ENCODE measurements at regions not wholly inside any gene's neighbourhood (a gene's known extent, or its start where the extent isn't known, plus 50 kb on each side); places are given as distances from the start of the nearest gene placed in this dataset.

GRCh38 chr5:137808503-137809135 is 54.5 kb upstream of the HNRNPA0 start:
- Histone ChIP-seq H3K4me1 (ENCODE audit: control insufficient read depth in 1 of 2, insufficient read depth in 2 of 2, low read length in 2 of 2) (peaks cover 0 to under 1% of the 10 kb centered on the region in 2 donors), H3K9me3 (ENCODE audit: control insufficient read depth in 1 of 2, low read length in 2 of 2) (no peaks in the 10 kb centered on the region), H3K27ac (ENCODE audit: low read depth, low read length) (no peak overlapping the region), H3K4me3 (ENCODE audit: low read depth in 1 of 2, low read length in 2 of 2) (no peak overlapping the region), H3K9ac (ENCODE audit: low read depth in 1 of 2, low read length in 2 of 2) (no peak overlapping the region), H3K27me3 (ENCODE audit: control insufficient read depth in 1 of 2, insufficient read depth in 2 of 2, low read length in 2 of 2) (no peaks in the 10 kb centered on the region), H3K36me3 (ENCODE audit: control insufficient read depth in 1 of 2, insufficient read depth in 2 of 2, low read length in 2 of 2) (peaks cover 11 to 25% of the 10 kb centered on the region in 2 donors)

GRCh38 chr5:137815202-137815990 is 52.3 kb upstream of the MYOT start:
- Histone ChIP-seq H3K9ac (ENCODE audit: low read depth in 1 of 2, low read length in 2 of 2) (no peak overlapping the region), H3K36me3 (ENCODE audit: control insufficient read depth in 1 of 2, insufficient read depth in 2 of 2, low read length in 2 of 2) (peaks cover 0 to 4% of the 10 kb centered on the region in 2 donors), H3K4me3 (ENCODE audit: low read depth in 1 of 2, low read length in 2 of 2) (no peak overlapping the region), H3K9me3 (ENCODE audit: control insufficient read depth in 1 of 2, low read length in 2 of 2) (no peaks in the 10 kb centered on the region), H3K4me1 (ENCODE audit: control insufficient read depth in 1 of 2, insufficient read depth in 2 of 2, low read length in 2 of 2) (peaks cover 0 to 12% of the 10 kb centered on the region in 2 donors), H3K27me3 (ENCODE audit: control insufficient read depth in 1 of 2, insufficient read depth in 2 of 2, low read length in 2 of 2) (no peaks in the 10 kb centered on the region), H3K27ac (ENCODE audit: low read depth, low read length) (peak overlapping the region; percentile 17)

Measured in duodenal mucosa (tissue), 2 donors.